ENCODE measurements at regions not wholly inside any gene's neighbourhood (a gene's known extent, or its start where the extent isn't known, plus 50 kb on each side); places are given as distances from the start of the nearest gene placed in this dataset.
"Not testable (repeated sequence)": the region's sequence is repeated elsewhere in the genome, so short reads cannot be mapped to it uniquely, and the experiment has no call there.

- DNase-seq = no peak
These were observed 72.1 kb downstream of the AKR1C4 start for GRCh38 chr10:5268743-5269142.

- DNase-seq = no peak
These were observed 73.2 kb downstream of the AKR1C4 start for GRCh38 chr10:5269791-5270190.

- DNase-seq = no peak
These were observed 74.9 kb downstream of the AKR1C4 start for GRCh38 chr10:5271526-5271925.

GRCh38 chr10:5272065-5272803, 75.6 kb downstream of the AKR1C4 start:
- DNase-seq = no peak

- no peak for DNase-seq
These were observed 78.2 kb downstream of the AKR1C4 start for GRCh38 chr10:5274795-5275194.

- no peak for DNase-seq
These were observed 83.4 kb upstream of the UCN3 start for GRCh38 chr10:5281356-5281755.

GRCh38 chr10:5282137-5282536, 82.6 kb upstream of the UCN3 start:
- no peak for DNase-seq

GRCh38 chr10:5283305-5284158, 81.2 kb upstream of the UCN3 start:
- DNase-seq = peak; percentile 1

GRCh38 chr10:5284311-5285057, 80.3 kb upstream of the UCN3 start:
- DNase-seq = no peak

- no peak for DNase-seq
These were observed 79.6 kb upstream of the UCN3 start for GRCh38 chr10:5285186-5285585.

- no peak for DNase-seq
These were observed 76.4 kb upstream of the UCN3 start for GRCh38 chr10:5288359-5288758.

GRCh38 chr10:5289228-5289627, 75.5 kb upstream of the UCN3 start:
- not testable (repeated sequence) for DNase-seq

- no peak for DNase-seq
These were observed 73.1 kb upstream of the UCN3 start for GRCh38 chr10:5291501-5292195.

GRCh38 chr10:5292196-5292735, 72.5 kb upstream of the UCN3 start:
- DNase-seq = no peak

- DNase-seq = not testable (repeated sequence)
These were observed 71.8 kb upstream of the UCN3 start for GRCh38 chr10:5292970-5293369.

- DNase-seq = no peak
These were observed 70.8 kb upstream of the UCN3 start for GRCh38 chr10:5293691-5294550.

- no peak for DNase-seq
These were observed 67.3 kb upstream of the UCN3 start for GRCh38 chr10:5297466-5297865.

GRCh38 chr10:5297996-5298395, 66.8 kb upstream of the UCN3 start:
- DNase-seq = no peak

- DNase-seq = no peak
These were observed 64.8 kb upstream of the UCN3 start for GRCh38 chr10:5299950-5300349.

GRCh38 chr10:5303504-5303903, 61.3 kb upstream of the UCN3 start:
- DNase-seq = no peak

- no peak for DNase-seq
These were observed 59.4 kb upstream of the UCN3 start for GRCh38 chr10:5305374-5305773.

- no peak for DNase-seq
These were observed 53.9 kb upstream of the UCN3 start for GRCh38 chr10:5310914-5311313.
